ENCODE measurements at regions not wholly inside any gene's neighbourhood (a gene's known extent, or its start where the extent isn't known, plus 50 kb on each side); places are given as distances from the start of the nearest gene placed in this dataset.
"Not testable (repeated sequence)": the region's sequence is repeated elsewhere in the genome, so short reads cannot be mapped to it uniquely, and the experiment has no call there.

GRCh38 chr15:20309395-20309794 lies 232.2 kb downstream of the GOLGA6L6 start:
- not testable (repeated sequence) for H3K9me3 Mint-ChIP-seq, H3K4me3 Mint-ChIP-seq, H3K36me3 Mint-ChIP-seq, DNase-seq, H3K4me1 Mint-ChIP-seq, H3K27ac Mint-ChIP-seq, H3K27me3 Mint-ChIP-seq

- not testable (repeated sequence) for H3K27me3 Mint-ChIP-seq, DNase-seq, H3K27ac Mint-ChIP-seq, H3K36me3 Mint-ChIP-seq, H3K4me3 Mint-ChIP-seq, H3K4me1 Mint-ChIP-seq, H3K9me3 Mint-ChIP-seq
Observed at GRCh38 chr15:20308027-20308690, 233.4 kb downstream of the GOLGA6L6 start.

GRCh38 chr15:20307137-20307536 lies 234.5 kb downstream of the GOLGA6L6 start:
- H3K4me1 Mint-ChIP-seq, H3K36me3 Mint-ChIP-seq, H3K27me3 Mint-ChIP-seq: not testable (repeated sequence)

GRCh38 chr15:20306497-20307106 lies 235.0 kb downstream of the GOLGA6L6 start:
- H3K4me3 Mint-ChIP-seq, H3K36me3 Mint-ChIP-seq, DNase-seq, H3K27ac Mint-ChIP-seq, H3K9me3 Mint-ChIP-seq, H3K4me1 Mint-ChIP-seq, H3K27me3 Mint-ChIP-seq: not testable (repeated sequence)

More at GRCh38 chr15:20307137-20307536, 234.5 kb downstream of the GOLGA6L6 start:
- not testable (repeated sequence) for DNase-seq, H3K4me3 Mint-ChIP-seq, H3K27ac Mint-ChIP-seq, H3K9me3 Mint-ChIP-seq

GRCh38 chr15:20305912-20306311 lies 235.7 kb downstream of the GOLGA6L6 start:
- DNase-seq, H3K36me3 Mint-ChIP-seq, H3K4me3 Mint-ChIP-seq, H3K27me3 Mint-ChIP-seq, H3K9me3 Mint-ChIP-seq, H3K27ac Mint-ChIP-seq, H3K4me1 Mint-ChIP-seq: not testable (repeated sequence)

- not testable (repeated sequence) for H3K27ac Mint-ChIP-seq, H3K36me3 Mint-ChIP-seq, H3K9me3 Mint-ChIP-seq, H3K4me3 Mint-ChIP-seq, H3K4me1 Mint-ChIP-seq, H3K27me3 Mint-ChIP-seq, DNase-seq
Observed at GRCh38 chr15:20305015-20305465, 236.6 kb downstream of the GOLGA6L6 start.

GRCh38 chr15:20304282-20305014 lies 237.2 kb downstream of the GOLGA6L6 start:
- not testable (repeated sequence) for H3K36me3 Mint-ChIP-seq, H3K27ac Mint-ChIP-seq, H3K4me3 Mint-ChIP-seq, DNase-seq, H3K4me1 Mint-ChIP-seq, H3K9me3 Mint-ChIP-seq, H3K27me3 Mint-ChIP-seq

GRCh38 chr15:20303248-20304171 lies 238.1 kb downstream of the GOLGA6L6 start:
- H3K36me3 Mint-ChIP-seq, DNase-seq, H3K9me3 Mint-ChIP-seq, H3K4me1 Mint-ChIP-seq, H3K4me3 Mint-ChIP-seq, H3K27ac Mint-ChIP-seq, H3K27me3 Mint-ChIP-seq: not testable (repeated sequence)

- not testable (repeated sequence) for H3K36me3 Mint-ChIP-seq, H3K9me3 Mint-ChIP-seq, H3K4me3 Mint-ChIP-seq, H3K27me3 Mint-ChIP-seq, DNase-seq, H3K27ac Mint-ChIP-seq, H3K4me1 Mint-ChIP-seq
Observed at GRCh38 chr15:20302141-20303069, 239.2 kb downstream of the GOLGA6L6 start.

GRCh38 chr15:20301471-20302081 lies 240.0 kb downstream of the GOLGA6L6 start:
- not testable (repeated sequence) for H3K36me3 Mint-ChIP-seq, H3K27ac Mint-ChIP-seq, H3K4me3 Mint-ChIP-seq, H3K9me3 Mint-ChIP-seq, DNase-seq, H3K4me1 Mint-ChIP-seq, H3K27me3 Mint-ChIP-seq

GRCh38 chr15:20301041-20301390 lies 240.6 kb downstream of the GOLGA6L6 start:
- not testable (repeated sequence) for H3K4me1 Mint-ChIP-seq, H3K9me3 Mint-ChIP-seq, H3K36me3 Mint-ChIP-seq, H3K4me3 Mint-ChIP-seq, DNase-seq, H3K27ac Mint-ChIP-seq, H3K27me3 Mint-ChIP-seq

- not testable (repeated sequence) for H3K36me3 Mint-ChIP-seq, H3K9me3 Mint-ChIP-seq, H3K27me3 Mint-ChIP-seq, H3K27ac Mint-ChIP-seq, DNase-seq, H3K4me3 Mint-ChIP-seq, H3K4me1 Mint-ChIP-seq
Observed at GRCh38 chr15:20300351-20301040, 241.1 kb downstream of the GOLGA6L6 start.

- H3K4me1 Mint-ChIP-seq, H3K27me3 Mint-ChIP-seq, H3K27ac Mint-ChIP-seq, DNase-seq, H3K9me3 Mint-ChIP-seq, H3K36me3 Mint-ChIP-seq, H3K4me3 Mint-ChIP-seq: not testable (repeated sequence)
Observed at GRCh38 chr15:20297603-20298123, 243.9 kb downstream of the GOLGA6L6 start.

Data from activated naive CD8-positive, alpha-beta T cell treated with anti-CD3 and anti-CD28 coated beads for 36 hours (primary cell).